ENCODE measurements at regions not wholly inside any gene's neighbourhood (a gene's known extent, or its start where the extent isn't known, plus 50 kb on each side); places are given as distances from the start of the nearest gene placed in this dataset.

GRCh38 chr20:48069596-48069995, 284.3 kb upstream of the SULF2 start:
- TF ChIP-seq, protein P1, sequence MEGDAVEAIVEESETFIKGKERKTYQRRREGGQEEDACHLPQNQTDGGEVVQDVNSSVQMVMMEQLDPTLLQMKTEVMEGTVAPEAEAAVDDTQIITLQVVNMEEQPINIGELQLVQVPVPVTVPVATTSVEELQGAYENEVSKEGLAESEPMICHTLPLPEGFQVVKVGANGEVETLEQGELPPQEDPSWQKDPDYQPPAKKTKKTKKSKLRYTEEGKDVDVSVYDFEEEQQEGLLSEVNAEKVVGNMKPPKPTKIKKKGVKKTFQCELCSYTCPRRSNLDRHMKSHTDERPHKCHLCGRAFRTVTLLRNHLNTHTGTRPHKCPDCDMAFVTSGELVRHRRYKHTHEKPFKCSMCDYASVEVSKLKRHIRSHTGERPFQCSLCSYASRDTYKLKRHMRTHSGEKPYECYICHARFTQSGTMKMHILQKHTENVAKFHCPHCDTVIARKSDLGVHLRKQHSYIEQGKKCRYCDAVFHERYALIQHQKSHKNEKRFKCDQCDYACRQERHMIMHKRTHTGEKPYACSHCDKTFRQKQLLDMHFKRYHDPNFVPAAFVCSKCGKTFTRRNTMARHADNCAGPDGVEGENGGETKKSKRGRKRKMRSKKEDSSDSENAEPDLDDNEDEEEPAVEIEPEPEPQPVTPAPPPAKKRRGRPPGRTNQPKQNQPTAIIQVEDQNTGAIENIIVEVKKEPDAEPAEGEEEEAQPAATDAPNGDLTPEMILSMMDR (IDR thresholded peaks at IDR 0.05) = no peak

- TF ChIP-seq, protein P1 (IDR thresholded peaks at IDR 0.05) = no peak
Measured at GRCh38 chr20:48066851-48067250, 281.6 kb upstream of the SULF2 start.

DNA sequence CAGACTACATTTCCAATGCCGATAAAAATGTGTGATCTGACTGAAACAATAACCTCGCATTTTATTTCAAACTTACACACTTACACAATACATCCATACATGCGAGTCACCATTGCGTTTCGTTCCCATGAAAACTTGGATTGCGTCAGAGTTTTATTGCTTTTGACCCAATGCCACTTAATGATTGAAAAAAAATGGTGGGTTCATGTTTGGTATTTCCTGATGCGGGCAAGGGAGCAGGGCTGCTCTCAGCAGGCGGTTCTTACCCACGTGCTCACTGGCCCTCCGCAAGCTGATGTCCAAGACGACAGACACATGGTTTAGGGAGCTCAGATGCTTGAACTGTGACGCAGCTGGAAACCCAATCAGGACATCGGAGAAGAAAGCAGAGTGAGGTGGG, 281.0 kb upstream of the SULF2 start:
- TF ChIP-seq, protein P1 (IDR thresholded peaks at IDR 0.05) = no peak

DNA sequence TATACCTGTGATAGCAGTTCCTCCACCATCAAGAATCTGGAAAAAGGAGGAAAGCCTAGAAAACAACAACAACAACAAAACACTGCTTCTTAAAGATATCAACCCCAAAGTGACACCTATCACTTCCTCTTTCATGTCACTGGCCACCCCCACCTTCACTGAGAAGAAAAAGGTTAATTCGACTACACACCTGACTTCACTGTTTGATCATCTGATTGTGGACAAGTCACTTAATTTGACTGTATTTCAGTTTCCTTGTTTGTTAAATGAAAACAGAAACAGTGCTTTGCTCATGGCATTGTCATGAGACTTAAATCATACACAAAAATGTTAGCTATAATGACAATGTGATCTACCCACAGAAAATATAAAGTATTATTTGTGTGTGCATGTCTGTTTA, 280.6 kb upstream of the SULF2 start:
- TF ChIP-seq, protein P1 (IDR thresholded peaks at IDR 0.05) = no peak

DNA sequence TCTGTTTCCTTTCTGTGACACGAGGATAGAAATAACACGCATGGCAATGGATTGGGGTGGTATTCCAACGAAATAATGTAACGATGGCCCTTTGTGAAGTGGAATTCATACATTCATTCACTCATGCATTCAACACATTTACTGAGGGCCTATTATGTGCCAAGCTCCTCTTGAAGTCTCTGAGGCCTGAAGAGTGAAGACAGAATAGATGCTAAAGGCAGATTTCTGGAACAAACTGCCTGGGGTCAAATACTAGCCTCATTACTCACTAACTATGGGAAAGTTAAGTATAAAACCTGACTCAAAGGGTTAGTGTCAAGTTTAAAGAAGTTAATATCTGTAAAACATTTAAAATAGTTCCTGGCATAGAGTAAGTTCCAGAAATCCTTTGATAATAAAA, 279.6 kb upstream of the SULF2 start:
- TF ChIP-seq, protein P1 (IDR thresholded peaks at IDR 0.05) = no peak

DNA sequence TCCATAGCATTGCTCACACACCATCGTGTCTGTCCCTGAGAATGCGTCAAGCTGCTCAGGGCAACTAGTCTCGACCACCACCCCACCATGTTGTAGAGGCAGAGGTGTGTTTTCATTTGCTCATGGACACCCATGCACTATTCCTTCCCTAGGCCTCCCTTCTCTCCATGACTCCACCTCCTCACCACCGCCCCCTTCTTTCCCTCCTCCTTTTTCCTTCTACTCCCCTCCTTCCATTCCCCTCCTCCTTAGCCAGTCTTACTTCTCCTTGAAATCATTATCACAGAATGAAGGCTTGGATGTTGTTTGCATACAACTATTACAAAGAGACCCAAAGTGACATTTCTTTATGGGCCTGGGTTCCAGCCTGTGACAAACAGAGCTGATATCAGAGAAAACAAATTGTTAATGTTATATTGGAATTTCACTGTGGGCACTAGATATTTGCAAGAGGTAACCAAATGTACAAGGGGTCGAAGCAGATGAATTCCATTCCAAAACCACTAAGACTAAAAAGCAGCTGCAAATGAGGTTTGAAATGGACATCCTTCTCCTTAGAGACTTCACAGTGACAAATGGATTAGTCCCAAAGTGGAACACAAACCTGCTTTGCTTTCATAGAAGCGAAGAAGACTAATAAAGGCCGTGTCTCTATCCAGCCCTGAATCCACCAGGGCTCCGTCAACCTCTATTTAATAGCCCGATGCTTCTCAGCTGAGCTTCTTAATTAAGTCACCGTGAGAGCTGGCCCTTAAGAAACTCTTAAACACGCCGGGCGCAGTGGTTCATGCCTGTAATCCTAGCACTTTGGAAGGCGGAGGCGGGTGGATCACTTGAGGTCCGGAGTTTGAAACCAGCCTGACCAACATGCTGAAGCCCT, 275.8 kb upstream of the SULF2 start:
- TF ChIP-seq, protein P1 (IDR thresholded peaks at IDR 0.05) = no peak

GRCh38 chr20:48058611-48059559, 273.6 kb upstream of the SULF2 start:
- TF ChIP-seq, protein P1 (IDR thresholded peaks at IDR 0.05) = no peak
